C4-2B (cell line): ENCODE measurements at regions not wholly inside any gene's neighbourhood (a gene's known extent, or its start where the extent isn't known, plus 50 kb on each side); places are given as distances from the start of the nearest gene placed in this dataset.

Experiments used
- CTCF ChIP-seq: fragments of 450-650 bp; conservative IDR thresholded peaks from 2 replicates; pipeline ENCODE4 v1.5.1; 2017; ENCODE audit warnings: mild to moderate bottlenecking
- ZFX ChIP-seq: fragments of 450-650 bp; IDR thresholded peaks from 2 replicates; pipeline ENCODE4 v1.6.1; 2017

- TF ChIP-seq CTCF, result no peak
- TF ChIP-seq ZFX, result no peak
Observed at GRCh38 chr3:66567077-66567476, 66.3 kb upstream of the LRIG1 start.
